Fibroblast of the aortic adventitia (primary cell): ENCODE measurements at regions not wholly inside any gene's neighbourhood (a gene's known extent, or its start where the extent isn't known, plus 50 kb on each side); places are given as distances from the start of the nearest gene placed in this dataset.

Source experiments
- DNase-seq: peaks from one replicate; pipeline ENCODE4 v3.0.0-alpha.2; 2010; ENCODE audit warnings: low read depth
- H3K4me3 ChIP-seq: 2 replicates; pipeline ENCODE4 v1.5.1; 2011; ENCODE audit warnings: low read depth, mild to moderate bottlenecking, control low read depth, low read length, moderate library complexity
- TF ChIP-seq, protein P1 (sequence below): IDR thresholded peaks from 2 replicates; pipeline ENCODE4 v1.5.1; 2011; ENCODE audit warnings: mild to moderate bottlenecking, low read length, control low read depth, inconsistent platforms; ENCODE audit not compliant: insufficient read depth

DNA sequence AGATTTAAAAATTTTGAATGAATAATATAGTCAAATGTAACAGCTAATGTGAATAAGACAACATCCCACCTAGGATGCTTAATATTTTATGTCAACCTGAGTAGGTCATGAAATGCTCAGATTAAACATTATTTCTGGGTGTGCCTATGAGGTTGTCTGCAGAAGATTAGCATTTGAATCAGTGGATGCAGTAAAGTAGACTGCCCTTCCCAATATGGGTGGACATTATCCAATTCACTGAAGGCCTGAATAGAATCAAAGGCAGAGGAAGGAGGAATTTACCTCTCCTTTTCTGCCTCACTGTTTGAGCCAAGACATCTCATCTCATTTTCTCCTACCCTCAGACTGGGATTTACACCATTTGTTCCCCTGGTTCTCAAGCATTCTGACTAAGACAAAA lies 1582.3 kb downstream of the EFNA5 start:
- TF ChIP-seq, protein P1, sequence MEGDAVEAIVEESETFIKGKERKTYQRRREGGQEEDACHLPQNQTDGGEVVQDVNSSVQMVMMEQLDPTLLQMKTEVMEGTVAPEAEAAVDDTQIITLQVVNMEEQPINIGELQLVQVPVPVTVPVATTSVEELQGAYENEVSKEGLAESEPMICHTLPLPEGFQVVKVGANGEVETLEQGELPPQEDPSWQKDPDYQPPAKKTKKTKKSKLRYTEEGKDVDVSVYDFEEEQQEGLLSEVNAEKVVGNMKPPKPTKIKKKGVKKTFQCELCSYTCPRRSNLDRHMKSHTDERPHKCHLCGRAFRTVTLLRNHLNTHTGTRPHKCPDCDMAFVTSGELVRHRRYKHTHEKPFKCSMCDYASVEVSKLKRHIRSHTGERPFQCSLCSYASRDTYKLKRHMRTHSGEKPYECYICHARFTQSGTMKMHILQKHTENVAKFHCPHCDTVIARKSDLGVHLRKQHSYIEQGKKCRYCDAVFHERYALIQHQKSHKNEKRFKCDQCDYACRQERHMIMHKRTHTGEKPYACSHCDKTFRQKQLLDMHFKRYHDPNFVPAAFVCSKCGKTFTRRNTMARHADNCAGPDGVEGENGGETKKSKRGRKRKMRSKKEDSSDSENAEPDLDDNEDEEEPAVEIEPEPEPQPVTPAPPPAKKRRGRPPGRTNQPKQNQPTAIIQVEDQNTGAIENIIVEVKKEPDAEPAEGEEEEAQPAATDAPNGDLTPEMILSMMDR = no peak
- no peak overlapping the region for H3K4me3 ChIP-seq
- DNase-seq = no peak

DNA sequence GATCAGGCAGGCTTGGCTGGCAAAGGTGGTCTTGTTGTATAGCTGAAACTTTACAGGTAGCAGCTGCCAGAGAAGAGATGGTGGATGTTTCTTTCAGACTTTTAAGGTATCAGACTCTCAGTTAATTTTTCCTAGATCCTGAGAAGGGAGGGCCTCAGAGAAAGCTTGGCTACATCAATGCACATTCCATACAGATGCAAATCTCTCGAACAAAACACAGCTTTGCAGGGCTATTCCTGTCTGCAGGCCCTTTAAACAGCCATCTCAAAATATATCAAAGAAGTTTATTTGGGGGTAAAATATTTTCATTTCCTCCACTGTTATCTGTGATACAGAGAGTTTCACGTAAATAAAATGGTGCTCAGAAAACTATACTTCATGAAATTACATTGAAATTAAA lies 1584.4 kb downstream of the EFNA5 start:
- TF ChIP-seq, protein P1 = no peak
- no peak overlapping the region for H3K4me3 ChIP-seq
- DNase-seq = no peak

DNA sequence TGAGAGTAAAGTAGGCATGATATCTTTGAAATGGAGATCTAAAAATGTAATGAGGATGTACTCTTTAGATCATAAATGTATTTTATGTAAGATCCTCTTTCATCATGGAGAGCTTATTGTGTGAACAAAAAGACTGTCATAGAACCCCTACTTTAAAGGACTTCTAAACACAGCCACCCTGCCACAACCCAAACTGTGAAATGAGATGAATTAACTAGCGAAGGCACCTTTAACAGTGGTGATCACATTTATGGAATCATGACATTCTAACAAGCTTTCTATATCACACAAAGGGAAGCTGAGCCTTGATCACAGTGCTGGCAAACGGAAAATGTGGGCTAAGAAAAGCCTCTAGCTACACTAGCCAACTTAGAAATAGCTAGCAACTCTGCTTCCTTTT lies 1585.2 kb downstream of the EFNA5 start:
- TF ChIP-seq, protein P1 = no peak
- H3K4me3 ChIP-seq = no peak overlapping the region
- no peak for DNase-seq

DNA sequence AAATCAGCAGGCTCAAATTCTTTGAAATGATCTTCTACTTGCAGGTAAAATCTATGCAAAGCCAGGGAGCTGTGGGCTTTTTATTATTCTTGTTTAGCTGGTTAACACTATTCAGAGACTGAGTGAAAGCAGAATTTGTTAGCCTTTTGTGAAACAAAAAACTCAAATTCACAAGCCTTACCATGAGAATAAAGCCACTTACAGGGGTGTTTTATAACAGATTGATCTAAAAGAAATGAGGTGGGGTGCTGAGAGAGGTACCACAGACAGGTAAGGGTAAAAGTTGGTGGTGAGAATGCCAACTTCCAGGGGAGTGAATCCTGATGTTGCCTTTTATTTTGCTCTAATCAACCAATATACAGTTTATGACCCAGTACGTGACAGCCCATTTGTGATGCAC lies 1585.6 kb downstream of the EFNA5 start:
- TF ChIP-seq, protein P1 = no peak
- no peak overlapping the region for H3K4me3 ChIP-seq
- no peak for DNase-seq

GRCh38 chr5:106080535-106080934 lies 1590.2 kb downstream of the EFNA5 start:
- no peak overlapping the region for H3K4me3 ChIP-seq
- TF ChIP-seq, protein P1 = no peak
- no peak for DNase-seq

GRCh38 chr5:106076655-106077054 lies 1594.1 kb downstream of the EFNA5 start:
- DNase-seq = no peak
- TF ChIP-seq, protein P1 = no peak
- H3K4me3 ChIP-seq = no peak overlapping the region

DNA sequence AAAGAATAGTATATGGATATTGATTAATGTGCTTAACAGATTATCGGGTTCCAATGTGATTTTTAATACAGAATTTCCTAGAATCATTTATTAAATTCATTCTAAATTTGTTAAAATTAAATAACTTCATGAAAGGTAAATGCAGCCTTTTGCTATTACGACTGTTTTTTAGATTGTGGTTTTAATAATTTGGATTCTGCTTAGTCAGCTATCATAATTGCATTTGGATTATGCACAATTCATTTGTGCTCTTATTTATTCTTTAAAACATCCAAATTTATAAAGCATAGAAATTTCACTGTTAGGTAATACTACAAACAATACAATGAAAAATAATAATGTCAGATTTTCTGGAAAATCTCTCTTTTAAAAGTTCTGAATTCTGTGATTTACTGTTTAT lies 1598.5 kb downstream of the EFNA5 start:
- no peak overlapping the region for H3K4me3 ChIP-seq
- DNase-seq = no peak
- TF ChIP-seq, protein P1 = no peak
